Epithelial cell of prostate (primary cell): ENCODE measurements at regions not wholly inside any gene's neighbourhood (a gene's known extent, or its start where the extent isn't known, plus 50 kb on each side); places are given as distances from the start of the nearest gene placed in this dataset.

Experiments
- DNase-seq: peaks from one replicate; pipeline ENCODE4 v3.0.0-alpha.2; 2011; ENCODE audit warnings: low read depth, low spot score
- H3K27ac ChIP-seq: fragments of 450-650 bp; 2 replicates; pipeline ENCODE4 v1.5.1; 2017; ENCODE audit warnings: mild to moderate bottlenecking

GRCh38 chr22:48669226-48669625 is 1158.4 kb downstream of the BRD1 start:
- H3K27ac ChIP-seq = no peak overlapping the region
- no peak for DNase-seq

- no peak for DNase-seq
- H3K27ac ChIP-seq = no peak overlapping the region
Measured at GRCh38 chr22:48667289-48667688, 1160.4 kb downstream of the BRD1 start.

GRCh38 chr22:48666620-48667019 is 1161.1 kb downstream of the BRD1 start:
- no peak for DNase-seq
- H3K27ac ChIP-seq = no peak overlapping the region

GRCh38 chr22:48665311-48665995 is 1162.2 kb downstream of the BRD1 start:
- no peak for DNase-seq

GRCh38 chr22:48664586-48664985 is 1163.1 kb downstream of the BRD1 start:
- no peak overlapping the region for H3K27ac ChIP-seq
- DNase-seq = no peak

More at GRCh38 chr22:48665311-48665995, 1162.2 kb downstream of the BRD1 start:
- H3K27ac ChIP-seq = no peak overlapping the region

GRCh38 chr22:48663297-48663696 is 1164.4 kb downstream of the BRD1 start:
- no peak for DNase-seq
- H3K27ac ChIP-seq = no peak overlapping the region

GRCh38 chr22:48662476-48663135 is 1165.1 kb downstream of the BRD1 start:
- H3K27ac ChIP-seq = no peak overlapping the region
- no peak for DNase-seq

- no peak overlapping the region for H3K27ac ChIP-seq
- no peak for DNase-seq
Measured at GRCh38 chr22:48661984-48662383, 1165.7 kb downstream of the BRD1 start.

- no peak for DNase-seq
- no peak overlapping the region for H3K27ac ChIP-seq
Measured at GRCh38 chr22:48660790-48661740, 1166.6 kb downstream of the BRD1 start.

- DNase-seq = no peak
Measured at GRCh38 chr22:48660104-48660789, 1167.4 kb downstream of the BRD1 start.

GRCh38 chr22:48659404-48659996 is 1168.2 kb downstream of the BRD1 start:
- H3K27ac ChIP-seq = no peak overlapping the region
- DNase-seq = no peak

More at GRCh38 chr22:48660104-48660789, 1167.4 kb downstream of the BRD1 start:
- no peak overlapping the region for H3K27ac ChIP-seq

- no peak overlapping the region for H3K27ac ChIP-seq
- no peak for DNase-seq
Measured at GRCh38 chr22:48658871-48659270, 1168.8 kb downstream of the BRD1 start.

GRCh38 chr22:48658246-48658645 is 1169.4 kb downstream of the BRD1 start:
- H3K27ac ChIP-seq = no peak overlapping the region

GRCh38 chr22:48654492-48654891 is 1173.2 kb downstream of the BRD1 start:
- DNase-seq = no peak
- H3K27ac ChIP-seq = no peak overlapping the region

More at GRCh38 chr22:48658246-48658645, 1169.4 kb downstream of the BRD1 start:
- no peak for DNase-seq

- H3K27ac ChIP-seq = no peak overlapping the region
Measured at GRCh38 chr22:48653929-48654328, 1173.7 kb downstream of the BRD1 start.

GRCh38 chr22:48653306-48653705 is 1174.4 kb downstream of the BRD1 start:
- H3K27ac ChIP-seq = no peak overlapping the region
- no peak for DNase-seq

More at GRCh38 chr22:48653929-48654328, 1173.7 kb downstream of the BRD1 start:
- DNase-seq = no peak

GRCh38 chr22:48652796-48653195 is 1174.9 kb downstream of the BRD1 start:
- no peak overlapping the region for H3K27ac ChIP-seq
- no peak for DNase-seq

GRCh38 chr22:48651981-48652538 is 1175.6 kb downstream of the BRD1 start:
- DNase-seq = no peak
- no peak overlapping the region for H3K27ac ChIP-seq
